Activated CD4-positive, CD25-positive, alpha-beta regulatory T cell (primary cell): ENCODE measurements at regions not wholly inside any gene's neighbourhood (a gene's known extent, or its start where the extent isn't known, plus 50 kb on each side); places are given as distances from the start of the nearest gene placed in this dataset.

Experiments
- DNase-seq, 4 experiments: peaks; one replicate each; lab custom pipeline; 2025; lab: John Stamatoyannopoulos, UW

- no peak for DNase-seq
These were observed 307.8 kb upstream of the STT3B start for GRCh38 chr3:31224936-31225335.

DNA sequence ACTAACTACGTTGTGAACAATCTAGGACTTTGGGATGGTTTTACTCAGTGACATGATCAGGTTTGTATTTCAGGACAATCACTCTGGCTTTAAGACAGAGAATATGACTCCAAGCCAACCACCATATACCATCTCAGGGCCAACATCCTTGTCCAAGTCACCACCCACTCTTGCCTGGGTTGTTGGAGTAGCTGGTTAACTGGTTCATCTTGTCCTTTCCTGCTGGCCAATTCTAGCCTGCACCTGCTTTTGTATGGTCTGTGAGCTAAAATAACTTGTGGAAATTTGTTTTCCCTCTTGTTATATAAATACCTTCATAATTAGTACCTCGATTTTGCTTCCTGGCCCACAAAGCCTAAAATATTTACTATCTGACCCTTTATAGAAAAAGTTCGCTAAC lies 306.8 kb upstream of the STT3B start:
- DNase-seq, result no peak

- peak in 1 of 4 experiments; percentile 4 for DNase-seq
These were observed 306.4 kb upstream of the STT3B start for GRCh38 chr3:31226346-31226745.

- DNase-seq, result no peak
These were observed 305.6 kb upstream of the STT3B start for GRCh38 chr3:31227131-31227562.

GRCh38 chr3:31230425-31231223 lies 302.1 kb upstream of the STT3B start:
- DNase-seq, result no peak

- DNase-seq, result no peak
These were observed 300.4 kb upstream of the STT3B start for GRCh38 chr3:31232055-31233025.

DNA sequence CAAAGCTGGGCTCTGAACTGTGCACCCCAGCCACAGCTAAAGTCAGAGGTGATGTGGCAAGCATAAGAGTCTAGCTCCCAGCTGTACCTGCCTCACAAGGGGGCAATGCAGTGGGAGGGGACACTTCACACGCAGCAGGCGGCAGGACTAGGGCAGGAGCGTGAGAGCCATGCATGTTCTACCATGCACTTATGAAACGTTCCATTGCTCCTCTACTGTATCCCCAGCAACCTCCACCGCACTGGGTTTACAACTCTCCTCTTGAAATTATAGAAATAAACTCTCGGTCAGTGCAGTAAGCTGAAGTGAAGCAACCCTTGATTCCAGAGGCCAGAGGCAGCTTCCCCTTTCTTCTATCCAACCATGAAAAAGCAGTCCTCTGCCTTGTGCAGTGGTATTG lies 298.6 kb upstream of the STT3B start:
- no peak for DNase-seq

GRCh38 chr3:31235062-31235700 lies 297.5 kb upstream of the STT3B start:
- no peak for DNase-seq

DNA sequence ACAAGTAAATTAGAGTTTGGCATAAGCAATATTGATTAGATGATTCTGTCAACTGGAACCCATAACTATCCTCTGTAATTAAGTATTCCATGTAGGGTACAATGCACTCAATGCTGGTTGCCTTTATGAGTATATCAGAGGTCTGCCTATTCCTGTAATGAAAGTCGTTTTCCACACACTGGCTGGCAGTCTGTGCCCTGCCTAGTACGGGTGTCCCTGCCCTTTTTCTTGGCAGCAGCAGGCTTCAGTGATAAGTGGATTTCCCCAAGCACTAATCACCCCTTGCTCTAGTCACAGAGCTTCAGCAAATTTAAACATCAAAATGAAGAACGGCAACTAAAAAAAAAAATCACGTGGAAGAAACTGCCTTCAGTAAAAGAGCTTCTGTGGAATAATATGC lies 294.8 kb upstream of the STT3B start:
- no peak for DNase-seq

- DNase-seq, result no peak
These were observed 292.7 kb upstream of the STT3B start for GRCh38 chr3:31240013-31240412.

GRCh38 chr3:31240466-31240865 lies 292.3 kb upstream of the STT3B start:
- no peak for DNase-seq

DNA sequence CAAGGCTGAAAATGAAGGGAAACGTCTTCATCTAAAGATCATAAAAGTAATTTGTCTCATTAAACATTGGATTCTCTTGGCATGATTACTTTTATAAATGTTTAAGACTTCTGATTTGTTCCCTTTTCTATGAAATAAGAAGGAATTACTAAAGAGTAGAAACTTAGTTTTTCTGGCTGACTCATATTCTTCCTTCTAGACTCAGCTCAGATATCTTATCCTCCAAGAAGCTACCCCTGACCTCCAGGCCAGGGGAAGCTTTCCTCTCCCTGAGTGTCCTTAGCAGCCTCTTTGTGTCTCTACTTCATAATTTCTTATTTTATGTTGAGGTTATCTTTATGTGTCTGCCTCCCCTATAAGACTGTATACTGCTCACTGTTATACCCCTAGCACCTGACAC lies 291.9 kb upstream of the STT3B start:
- no peak for DNase-seq

DNA sequence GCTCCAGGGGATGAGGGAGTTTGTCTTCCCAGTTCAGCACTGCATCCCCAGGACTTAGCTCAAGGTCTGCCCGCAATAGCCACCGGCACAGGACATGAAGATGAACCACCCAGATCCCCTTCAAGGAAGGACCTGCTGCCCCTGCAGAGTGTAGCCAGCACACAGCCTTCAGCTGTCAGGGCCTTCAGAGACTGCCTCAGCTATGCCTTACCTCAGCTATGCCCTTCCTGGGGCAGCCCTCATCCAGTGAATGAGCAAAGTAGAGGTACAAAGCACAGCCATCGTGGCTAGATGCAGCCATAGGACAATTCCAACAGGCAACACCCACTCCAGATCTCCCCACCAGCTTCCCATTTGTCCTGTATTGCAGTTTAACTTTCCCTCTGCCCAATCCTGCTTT lies 291.2 kb upstream of the STT3B start:
- DNase-seq, result no peak

GRCh38 chr3:31242026-31242960 lies 290.4 kb upstream of the STT3B start:
- no peak for DNase-seq

DNA sequence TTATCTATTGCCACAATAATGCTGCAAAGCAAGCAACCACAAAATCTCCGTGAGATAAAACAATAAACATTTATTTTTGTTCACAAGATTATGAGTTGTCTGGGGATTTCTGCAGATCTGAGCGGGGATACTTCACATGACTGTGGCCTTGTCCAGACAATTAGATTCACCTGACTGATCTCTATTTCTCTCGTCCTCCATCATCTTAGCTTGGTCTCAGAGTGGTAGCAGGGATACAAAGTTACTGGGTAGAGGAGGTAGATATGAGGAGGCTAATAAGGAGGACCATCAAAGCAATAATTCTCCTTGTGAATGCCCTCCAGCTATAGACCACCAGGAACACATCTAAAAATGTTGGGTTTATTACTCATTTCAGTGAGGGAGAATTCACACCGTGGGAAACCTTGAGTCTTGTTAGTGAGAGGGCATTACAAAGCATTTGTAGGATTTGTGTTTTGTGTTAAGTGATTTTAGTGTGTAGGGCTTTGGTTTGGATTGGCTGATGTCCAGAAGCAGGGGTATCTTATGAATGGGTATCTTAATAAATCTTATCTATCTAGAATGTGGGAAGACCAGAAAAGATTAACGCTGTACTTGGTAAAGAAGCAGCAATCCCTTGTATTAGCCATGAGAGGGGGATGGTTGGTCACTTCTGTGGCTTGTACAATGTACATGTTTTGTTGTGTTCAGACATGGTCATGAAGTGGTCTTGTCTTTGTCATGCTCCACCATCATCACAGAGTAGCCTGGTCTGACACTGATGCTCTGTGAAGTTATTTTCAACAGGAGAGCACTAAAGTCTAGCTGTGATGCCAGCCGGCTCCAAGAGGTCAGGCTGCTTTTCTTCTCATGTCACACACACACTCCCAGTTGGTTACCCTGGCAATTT lies 287.6 kb upstream of the STT3B start:
- DNase-seq, result no peak

- no peak for DNase-seq
These were observed 286.2 kb upstream of the STT3B start for GRCh38 chr3:31246293-31247062.

GRCh38 chr3:31247063-31247447 lies 285.7 kb upstream of the STT3B start:
- no peak for DNase-seq

- DNase-seq, result no peak
These were observed 284.7 kb upstream of the STT3B start for GRCh38 chr3:31247850-31248562.

DNA sequence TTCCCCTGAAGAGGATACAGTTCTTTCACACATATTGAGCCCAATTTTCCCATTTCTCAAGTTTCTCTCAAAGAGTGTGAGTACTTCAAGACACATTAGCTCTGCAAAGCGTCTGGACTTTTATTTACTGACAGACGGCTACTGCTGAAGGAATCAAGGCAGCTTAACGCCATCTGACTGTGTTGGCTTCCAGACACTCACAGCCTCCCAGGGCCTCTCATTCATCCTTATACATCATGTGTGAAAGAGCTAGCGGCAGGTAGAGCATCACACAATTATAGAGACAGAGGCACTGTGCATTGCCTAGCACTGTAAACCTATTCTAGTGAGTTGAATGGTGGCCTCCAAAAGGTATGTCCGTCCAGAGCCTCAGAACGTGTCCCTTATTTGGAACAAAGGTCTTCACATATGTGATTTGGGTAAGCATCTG lies 284.1 kb upstream of the STT3B start:
- DNase-seq, result no peak
